BJ (cell line): ENCODE measurements at regions not wholly inside any gene's neighbourhood (a gene's known extent, or its start where the extent isn't known, plus 50 kb on each side); places are given as distances from the start of the nearest gene placed in this dataset.

Source experiments
- CTCF ChIA-PET: fragments of 350-600 bp; formaldehyde crosslinking; extraction: SDS; loops from one replicate; lab custom pipeline; 2021; ENCODE audit warnings: antibody characterized with exemption, inconsistent platforms; lab: Yijun Ruan, JAX
- POLR2A ChIA-PET: fragments of 300-600 bp; sonication (Branson Sonifier 250); formaldehyde crosslinking; extraction: SDS; loops from one replicate; lab custom pipeline; 2021; ENCODE audit warnings: antibody characterized with exemption; lab: Charles Lee
- DNase-seq: peaks from one replicate; pipeline ENCODE4 v3.0.0-alpha.2; 2011; ENCODE audit warnings: low read depth
- H3K27me3 ChIP-seq: 2 replicates; pipeline ENCODE4 v1.6.0; 2011; ENCODE audit warnings: low read length; ENCODE audit not compliant: control insufficient read depth, insufficient read depth
- H3K36me3 ChIP-seq: 2 replicates; pipeline ENCODE4 v1.5.1; 2011; ENCODE audit warnings: low read length; ENCODE audit not compliant: control insufficient read depth, insufficient read depth
- H3K4me3 ChIP-seq: 2 replicates; pipeline ENCODE4 v1.5.1; 2011; ENCODE audit warnings: low read depth, mild to moderate bottlenecking, control low read depth, low read length
- CTCF ChIP-seq: IDR thresholded peaks from 2 replicates; pipeline ENCODE4 v1.5.1; 2011; ENCODE audit warnings: low read depth, mild to moderate bottlenecking, control low read depth, inconsistent platforms, low read length, moderate library complexity; ENCODE audit not compliant: insufficient read depth

GRCh38 chr10:128837478-128837877 lies 629.6 kb upstream of the MGMT start:
- POLR2A ChIA-PET: no interaction called here
- Histone ChIP-seq H3K4me3 (no peak overlapping the region), H3K27me3 (no peaks in the 10 kb centered on the region), H3K36me3 (no peaks in the 10 kb centered on the region)
- no peak for DNase-seq
- no peak for TF ChIP-seq CTCF
- CTCF ChIA-PET: no interaction called here

- no peaks in the 10 kb centered on the region for H3K27me3 ChIP-seq
- POLR2A ChIA-PET: no interaction called here
- no peak overlapping the region for H3K4me3 ChIP-seq
- no peak for DNase-seq
- CTCF ChIA-PET: interaction anchor here (0.5 kb wide), 1 partner anchor 846 kb away, joined by 3 read pairs; no protein-coding TSS in a partner anchor
- TF ChIP-seq CTCF: no peak
- H3K36me3 ChIP-seq: no peaks in the 10 kb centered on the region
Measured at GRCh38 chr10:128839134-128839533, 627.9 kb upstream of the MGMT start.

GRCh38 chr10:128839701-128840100 lies 627.3 kb upstream of the MGMT start:
- no peak overlapping the region for H3K4me3 ChIP-seq
- no peaks in the 10 kb centered on the region for H3K27me3 ChIP-seq
- no peak for DNase-seq
- no peaks in the 10 kb centered on the region for H3K36me3 ChIP-seq
- ChIA-PET POLR2A (no interaction called here), CTCF (interaction anchor here (0.5 kb wide), 1 partner anchor 846 kb away, joined by 3 read pairs; no protein-coding TSS in a partner anchor)
- no peak for TF ChIP-seq CTCF

- TF ChIP-seq CTCF: no peak
- POLR2A ChIA-PET: no interaction called here
- no peak for DNase-seq
- no peaks in the 10 kb centered on the region for H3K27me3 ChIP-seq
- CTCF ChIA-PET: no interaction called here
- H3K4me3 ChIP-seq: no peak overlapping the region
- H3K36me3 ChIP-seq: no peaks in the 10 kb centered on the region
Measured at GRCh38 chr10:128843972-128844371, 623.1 kb upstream of the MGMT start.

- Histone ChIP-seq H3K36me3 (no peaks in the 10 kb centered on the region), H3K27me3 (no peaks in the 10 kb centered on the region), H3K4me3 (no peak overlapping the region)
- POLR2A ChIA-PET: no interaction called here
- CTCF ChIA-PET: no interaction called here
- TF ChIP-seq CTCF: no peak
- no peak for DNase-seq
Measured at GRCh38 chr10:128846927-128847326, 620.1 kb upstream of the MGMT start.
